ENCODE measurements at regions not wholly inside any gene's neighbourhood (a gene's known extent, or its start where the extent isn't known, plus 50 kb on each side); places are given as distances from the start of the nearest gene placed in this dataset.
"Not testable (repeated sequence)": the region's sequence is repeated elsewhere in the genome, so short reads cannot be mapped to it uniquely, and the experiment has no call there.

DNA sequence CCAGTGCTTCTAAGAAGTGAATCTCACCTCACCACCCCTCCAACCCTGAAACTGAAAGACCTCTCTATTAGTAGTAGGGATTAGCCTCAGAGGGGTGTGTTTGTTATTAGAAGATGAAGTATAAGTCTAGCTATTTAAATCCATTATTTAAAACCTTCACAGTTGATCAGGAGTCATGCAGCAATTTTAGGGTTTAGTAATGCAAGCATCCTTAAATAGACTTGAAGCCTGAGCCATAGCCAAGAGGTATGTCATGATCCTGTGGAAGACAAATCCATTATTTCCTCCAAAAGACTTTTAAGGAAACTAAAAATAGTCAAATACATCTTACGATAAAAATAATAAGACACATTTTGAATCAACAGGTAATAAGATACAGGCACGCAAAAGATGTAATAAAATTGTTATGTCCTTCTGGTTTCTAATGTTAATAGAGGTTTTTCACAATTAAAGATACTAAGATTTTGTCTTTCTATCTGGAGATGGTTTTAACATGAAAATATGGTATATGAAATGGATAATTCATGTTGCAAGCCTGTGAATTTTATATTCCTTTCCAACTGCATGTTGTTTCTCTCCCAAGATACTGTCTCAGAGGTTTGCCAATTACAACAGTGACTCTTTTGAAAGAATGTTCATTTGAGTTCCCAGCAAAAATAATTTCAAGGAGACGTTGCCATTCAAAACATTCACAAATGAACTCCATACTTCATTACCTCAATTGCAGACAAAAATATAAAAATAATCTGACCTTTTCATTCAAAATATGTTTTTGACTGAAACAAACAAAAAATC is 68.0 kb downstream of the LUZP4 start:
- DNase-seq (ENCODE audit: low spot score), result no peak

- not testable (repeated sequence) for DNase-seq (ENCODE audit: low spot score)
Measured at GRCh38 chrX:115359508-115359907, 70.0 kb downstream of the LUZP4 start.

GRCh38 chrX:115360220-115360781 is 70.8 kb downstream of the LUZP4 start:
- no peak for DNase-seq (ENCODE audit: low spot score)

GRCh38 chrX:115362334-115363095 is 73.0 kb downstream of the LUZP4 start:
- no peak for DNase-seq (ENCODE audit: low spot score)

GRCh38 chrX:115363372-115363771 is 73.9 kb downstream of the LUZP4 start:
- no peak for DNase-seq (ENCODE audit: low spot score)

DNA sequence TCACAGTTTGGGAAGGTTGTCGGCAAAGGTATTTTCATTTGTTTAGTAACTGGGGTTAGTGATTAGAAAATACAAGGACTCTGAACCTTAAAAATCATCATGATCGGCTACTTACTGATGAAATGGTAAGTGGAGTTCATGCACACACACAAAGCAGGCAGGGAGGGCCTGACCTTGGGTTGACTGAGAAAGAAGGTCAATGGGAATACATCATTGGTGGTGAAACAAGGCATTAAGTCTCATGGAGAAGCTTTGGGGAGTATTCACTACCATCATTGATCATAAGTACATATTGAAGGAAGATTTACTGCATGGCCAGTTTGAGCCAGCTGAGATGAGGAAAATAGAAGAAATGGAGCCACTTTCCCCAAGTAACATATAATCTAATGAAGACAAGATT is 74.4 kb downstream of the LUZP4 start:
- DNase-seq (ENCODE audit: low spot score), result no peak

DNA sequence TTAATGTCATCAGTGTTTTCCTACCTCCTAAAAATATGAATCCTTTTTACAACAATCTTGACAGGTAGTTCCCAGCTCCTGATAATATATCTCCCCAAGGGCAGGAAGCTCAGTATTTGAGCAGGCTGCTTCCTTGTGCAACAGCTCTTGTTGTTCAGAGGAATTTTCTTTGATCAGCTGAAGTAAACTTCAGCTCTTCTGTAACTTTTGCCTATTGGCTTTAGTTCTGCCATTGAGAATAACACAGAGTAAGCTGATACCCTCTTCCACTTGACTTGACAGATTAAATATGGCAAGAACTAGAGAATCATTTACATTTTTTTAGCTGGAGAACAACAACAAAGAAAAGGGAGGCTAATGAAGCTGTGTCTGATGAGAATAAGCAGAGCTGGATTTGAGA is 75.2 kb downstream of the LUZP4 start:
- DNase-seq (ENCODE audit: low spot score), result no peak

GRCh38 chrX:115366535-115366934 is 77.0 kb downstream of the LUZP4 start:
- DNase-seq (ENCODE audit: low spot score), result no peak

GRCh38 chrX:115367455-115367854 is 77.9 kb downstream of the LUZP4 start:
- DNase-seq (ENCODE audit: low spot score), result peak; percentile 63

GRCh38 chrX:115367951-115368350 is 78.4 kb downstream of the LUZP4 start:
- DNase-seq (ENCODE audit: low spot score), result no peak

- no peak for DNase-seq (ENCODE audit: low spot score)
Measured at GRCh38 chrX:115368876-115369275, 79.4 kb downstream of the LUZP4 start.

GRCh38 chrX:115372152-115372551 is 82.6 kb downstream of the LUZP4 start:
- DNase-seq (ENCODE audit: low spot score), result peak; percentile 51

GRCh38 chrX:115373308-115373707 is 83.8 kb downstream of the LUZP4 start:
- no peak for DNase-seq (ENCODE audit: low spot score)

- DNase-seq (ENCODE audit: low spot score), result no peak
Measured at GRCh38 chrX:115378471-115378870, 89.0 kb downstream of the LUZP4 start.

DNA sequence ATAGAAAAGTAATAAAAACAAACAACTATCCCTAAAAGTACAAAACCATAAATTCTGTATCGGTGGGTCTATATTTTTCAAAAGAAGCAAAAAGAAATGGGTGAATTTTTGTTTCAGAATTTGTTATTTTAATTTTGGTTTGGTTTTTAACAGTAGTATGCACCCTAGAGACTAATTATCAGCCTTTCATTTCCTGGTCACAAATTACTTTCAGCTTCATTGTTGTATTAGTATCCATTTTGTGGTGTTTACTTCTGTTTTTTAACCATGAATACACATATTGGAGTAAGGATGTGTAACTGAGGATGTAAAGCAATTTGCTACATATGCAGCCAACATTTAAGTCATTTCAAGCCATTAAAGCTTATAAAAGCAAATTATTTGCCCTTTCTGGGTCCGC is 97.8 kb downstream of the LUZP4 start:
- DNase-seq (ENCODE audit: low spot score), result no peak

DNA sequence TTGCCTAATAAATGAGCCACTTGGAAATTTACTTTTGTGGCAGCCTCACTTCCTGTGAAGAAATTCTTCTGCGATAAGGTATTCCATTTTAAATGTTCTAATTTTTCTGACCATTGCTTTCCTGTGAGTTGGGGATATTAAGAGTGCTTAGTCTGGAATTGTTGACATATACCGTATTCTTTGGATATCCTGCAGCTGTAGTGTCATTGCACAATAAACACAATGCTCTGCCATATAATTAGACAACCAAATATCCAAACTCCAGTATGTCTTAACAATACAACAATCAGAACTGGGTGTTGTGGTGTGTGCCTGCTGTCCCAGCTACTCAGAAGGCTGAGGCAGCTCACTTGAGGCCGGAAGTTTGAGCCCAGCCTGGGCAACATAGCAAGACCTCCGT is 99.4 kb downstream of the LUZP4 start:
- no peak for DNase-seq (ENCODE audit: low spot score)

DNA sequence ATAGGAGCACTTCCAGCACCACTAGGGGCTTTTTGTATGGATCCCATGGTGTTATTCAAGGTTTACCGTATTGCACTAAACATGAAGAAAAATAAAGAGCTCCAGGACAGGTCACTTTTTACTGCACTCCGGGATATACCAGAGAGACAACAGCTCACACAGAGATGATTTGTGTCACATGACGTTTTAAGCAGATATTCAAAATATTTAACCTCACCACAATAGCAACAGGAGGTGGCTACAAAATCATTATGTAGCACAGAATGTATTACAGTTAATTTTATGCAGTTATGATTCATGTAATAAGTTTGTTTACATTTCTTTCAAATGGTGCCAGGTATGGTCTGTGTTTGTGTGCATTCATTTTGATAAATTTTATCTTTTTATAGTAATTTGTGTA is 100.6 kb downstream of the LUZP4 start:
- DNase-seq (ENCODE audit: low spot score), result no peak

DNA sequence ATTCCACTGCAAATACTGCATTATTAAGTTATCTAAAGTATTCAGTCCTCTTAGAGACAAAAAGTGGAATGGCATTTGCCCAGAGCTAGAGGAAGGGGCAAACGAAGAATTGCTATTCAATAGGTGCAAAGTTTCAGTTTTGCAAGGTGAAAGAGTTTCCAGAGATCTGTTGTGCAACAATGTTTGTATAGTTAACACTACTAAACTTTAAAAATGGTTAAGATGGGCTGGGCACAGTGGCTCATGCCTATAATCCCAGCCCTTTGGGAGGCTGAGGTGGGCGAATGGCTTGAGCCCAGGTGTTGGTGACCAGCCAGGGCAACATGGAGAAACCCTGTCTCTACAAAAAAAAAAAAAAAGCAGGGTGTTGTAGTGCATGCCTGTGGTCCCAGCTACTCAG is 102.5 kb downstream of the LUZP4 start:
- no peak for DNase-seq (ENCODE audit: low spot score)

GRCh38 chrX:115392871-115393270 is 103.4 kb downstream of the LUZP4 start:
- no peak for DNase-seq (ENCODE audit: low spot score)

DNA sequence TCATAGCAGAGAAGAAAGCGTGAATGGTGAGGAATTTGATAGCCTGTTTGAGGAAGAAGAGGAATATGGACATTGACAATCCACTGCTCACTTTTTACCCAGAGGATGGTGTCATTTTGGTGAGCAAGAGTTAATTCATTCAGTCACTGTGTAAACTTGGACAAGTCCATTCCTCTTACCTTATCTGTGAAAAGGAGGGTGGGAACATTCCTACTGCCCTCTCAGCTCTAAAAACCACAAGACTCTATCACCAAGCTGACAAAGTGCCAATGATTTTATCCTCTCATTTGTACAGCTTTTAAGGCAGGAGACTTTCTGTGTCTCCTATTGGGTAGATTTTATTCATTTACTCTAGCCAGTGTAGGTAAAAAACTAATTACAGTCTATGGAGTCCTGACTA is 103.8 kb downstream of the LUZP4 start:
- no peak for DNase-seq (ENCODE audit: low spot score)

DNA sequence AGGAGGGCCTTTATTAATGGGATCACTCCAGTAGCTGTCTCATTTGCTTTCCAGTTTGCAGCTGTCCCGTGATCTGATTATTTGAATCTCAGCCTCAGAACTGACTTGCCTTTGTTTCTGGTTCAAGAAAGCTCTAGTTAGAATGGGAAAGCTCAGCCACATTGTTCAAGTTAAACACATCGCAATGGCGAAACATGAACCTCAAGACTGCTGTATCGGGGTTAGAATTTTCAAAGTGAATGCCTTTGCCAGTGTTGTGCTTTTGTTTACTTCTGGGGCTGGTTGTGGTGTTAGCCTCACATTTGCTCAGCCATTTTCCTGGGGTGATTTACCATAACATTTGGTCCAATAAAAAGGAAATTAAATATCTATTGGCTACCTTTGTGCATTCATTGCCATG is 105.3 kb downstream of the LUZP4 start:
- DNase-seq (ENCODE audit: low spot score), result not testable (repeated sequence)

- no peak for DNase-seq (ENCODE audit: low spot score)
Measured at GRCh38 chrX:115399306-115399705, 109.8 kb downstream of the LUZP4 start.

GRCh38 chrX:115400960-115401359 is 111.4 kb downstream of the LUZP4 start:
- DNase-seq (ENCODE audit: low spot score), result no peak
